Ascending aorta (tissue), 2 donors: ENCODE measurements at regions not wholly inside any gene's neighbourhood (a gene's known extent, or its start where the extent isn't known, plus 50 kb on each side); places are given as distances from the start of the nearest gene placed in this dataset.

ENCODE experiments used
- DNase-seq, 2 donors: peaks; one replicate each; pipeline ENCODE4 v3.0.0-alpha.2; 2019; ENCODE audit warnings: low spot score in 2 of 2
- H3K27ac ChIP-seq, 2 donors: fragments of 200-600 bp; sonication (generic); one replicate each; pipeline ENCODE4 v1.5.1; 2016 to 2017; ENCODE audit warnings: mild to moderate bottlenecking in 1 of 2
- H3K27me3 ChIP-seq: fragments of 200-600 bp; sonication (generic); one replicate; pipeline ENCODE4 v1.5.1; 2017
- H3K36me3 ChIP-seq, 2 donors: fragments of 200-600 bp; sonication (generic); one replicate each; pipeline ENCODE4 v1.5.1; 2016
- H3K4me1 ChIP-seq, 2 donors: fragments of 200-600 bp; sonication (generic); one replicate each; pipeline ENCODE4 v1.5.1; 2016 to 2017; ENCODE audit warnings: mild to moderate bottlenecking in 1 of 2
- H3K4me3 ChIP-seq, 2 donors: fragments of 200-600 bp; sonication (generic); one replicate each; pipeline ENCODE4 v1.5.1; 2016 to 2017; ENCODE audit warnings: mild to moderate bottlenecking in 1 of 2
- H3K9me3 ChIP-seq, 2 donors: fragments of 200-600 bp; sonication (generic); one replicate each; pipeline ENCODE4 v1.5.1; 2016
- CTCF ChIP-seq, 3 experiments: fragments of 200-600 bp in 2 of 3; fragments of 450-650 bp in 1 of 3; sonication (generic) in 2 of 3; IDR thresholded peaks; one replicate each; pipeline ENCODE4 v1.5.1; 2016 to 2019; ENCODE audit warnings: antibody characterized with exemption in 3 of 3, mild to moderate bottlenecking in 1 of 3, moderate library complexity in 1 of 3
- intact Hi-C: fragments of 100-400 bp; cut with DNase I; formaldehyde crosslinking; loops from one replicate; pipeline ENCODE4 v1.15.1; 2023

GRCh38 chr13:39108783-39109182 is 70.5 kb downstream of the NHLRC3 start:
- H3K36me3 ChIP-seq: no peaks in the 10 kb centered on the region
- H3K4me1 ChIP-seq: no peaks in the 10 kb centered on the region
- DNase-seq: no peak
- no peaks in the 10 kb centered on the region for H3K9me3 ChIP-seq
- intact Hi-C loops: no loop called here
- no peaks in the 10 kb centered on the region for H3K27me3 ChIP-seq
- no peak overlapping the region for H3K4me3 ChIP-seq
- H3K27ac ChIP-seq: no peak overlapping the region
- TF ChIP-seq CTCF (IDR thresholded peaks at IDR 0.05): no peak

GRCh38 chr13:39110518-39111097 is 72.4 kb downstream of the NHLRC3 start:
- H3K27ac ChIP-seq: no peak overlapping the region
- H3K27me3 ChIP-seq: no peaks in the 10 kb centered on the region
- H3K36me3 ChIP-seq: no peaks in the 10 kb centered on the region
- no peaks in the 10 kb centered on the region for H3K9me3 ChIP-seq
- H3K4me3 ChIP-seq: no peak overlapping the region
- DNase-seq: no peak
- intact Hi-C loops: no loop called here
- no peak for TF ChIP-seq CTCF (IDR thresholded peaks at IDR 0.05)
- no peaks in the 10 kb centered on the region for H3K4me1 ChIP-seq

- Histone ChIP-seq H3K4me3 (no peak overlapping the region), H3K27me3 (no peaks in the 10 kb centered on the region), H3K36me3 (no peaks in the 10 kb centered on the region), H3K27ac (no peak overlapping the region), H3K9me3 (no peaks in the 10 kb centered on the region), H3K4me1 (no peaks in the 10 kb centered on the region)
- intact Hi-C loops: no loop called here
- DNase-seq: no peak
- TF ChIP-seq CTCF (IDR thresholded peaks at IDR 0.05): no peak
These were observed 72.9 kb downstream of the NHLRC3 start for GRCh38 chr13:39111145-39111544.

GRCh38 chr13:39119422-39119821 is 81.2 kb downstream of the NHLRC3 start:
- no peak for DNase-seq
- Histone ChIP-seq H3K27me3 (no peaks in the 10 kb centered on the region), H3K4me1 (no peaks in the 10 kb centered on the region), H3K36me3 (no peaks in the 10 kb centered on the region), H3K9me3 (no peaks in the 10 kb centered on the region), H3K27ac (no peak overlapping the region), H3K4me3 (no peak overlapping the region)
- intact Hi-C loops: no loop called here
- TF ChIP-seq CTCF (IDR thresholded peaks at IDR 0.05): no peak

GRCh38 chr13:39123578-39123977 is 85.3 kb downstream of the NHLRC3 start:
- intact Hi-C loops: no loop called here
- H3K9me3 ChIP-seq: no peaks in the 10 kb centered on the region
- DNase-seq: no peak
- no peak overlapping the region for H3K4me3 ChIP-seq
- H3K4me1 ChIP-seq: no peaks in the 10 kb centered on the region
- H3K27ac ChIP-seq: no peak overlapping the region
- TF ChIP-seq CTCF (IDR thresholded peaks at IDR 0.05): no peak
- H3K36me3 ChIP-seq: no peaks in the 10 kb centered on the region
- H3K27me3 ChIP-seq: no peaks in the 10 kb centered on the region

- Histone ChIP-seq H3K36me3 (no peaks in the 10 kb centered on the region), H3K9me3 (no peaks in the 10 kb centered on the region), H3K27ac (no peak overlapping the region), H3K4me3 (no peak overlapping the region), H3K27me3 (no peaks in the 10 kb centered on the region), H3K4me1 (no peaks in the 10 kb centered on the region)
- no peak for TF ChIP-seq CTCF (IDR thresholded peaks at IDR 0.05)
- no peak for DNase-seq
- intact Hi-C loops: no loop called here
These were observed 91.0 kb downstream of the NHLRC3 start for GRCh38 chr13:39129213-39129612.
